ENCODE measurements at regions not wholly inside any gene's neighbourhood (a gene's known extent, or its start where the extent isn't known, plus 50 kb on each side); places are given as distances from the start of the nearest gene placed in this dataset.
A peak's percentile ranks its signal among the peaks of the same experiment; 100 is the strongest.

DNA sequence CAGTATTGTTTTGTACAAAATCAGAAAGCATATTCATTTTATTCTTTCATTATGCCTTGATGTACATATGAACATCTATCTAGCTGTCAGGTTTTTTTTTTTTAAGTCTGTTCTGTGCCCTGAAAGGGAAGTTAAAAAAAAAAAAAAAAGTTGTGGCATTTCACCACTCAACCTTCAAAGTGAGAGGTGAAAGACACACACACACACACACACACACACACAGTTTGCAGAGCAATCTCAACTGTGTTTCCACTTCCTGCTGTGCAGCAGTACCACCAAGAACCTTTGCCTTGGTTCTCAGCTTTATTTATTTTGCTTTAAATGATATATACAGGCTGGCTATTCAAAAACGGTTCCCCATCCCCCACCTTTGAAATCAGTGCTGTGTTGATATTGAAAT, 955.6 kb downstream of the GATA3 start:
- Histone ChIP-seq H3K36me3 (ENCODE audit: control insufficient read depth in 2 of 3, insufficient read depth in 3 of 3, low read length in 3 of 3) (no peaks in the 10 kb centered on the region), H3K9ac (ENCODE audit: low read length in 3 of 3) (no peak overlapping the region), H3K27me3 (ENCODE audit: control insufficient read depth, insufficient read depth, low read length) (no peaks in the 10 kb centered on the region), H3K4me3 (ENCODE audit: low read length in 3 of 3) (no peak overlapping the region), H3K4me1 (ENCODE audit: control insufficient read depth in 2 of 3, insufficient read depth in 2 of 3, low read depth in 1 of 3, low read length in 3 of 3) (no peaks in the 10 kb centered on the region), H3K27ac (ENCODE audit: low read depth in 2 of 2, low read length in 2 of 2) (no peak overlapping the region), H3K9me3 (ENCODE audit: control insufficient read depth in 2 of 3, insufficient read depth in 1 of 3, low read length in 3 of 3) (no peaks in the 10 kb centered on the region)
- TF ChIP-seq, protein P1, sequence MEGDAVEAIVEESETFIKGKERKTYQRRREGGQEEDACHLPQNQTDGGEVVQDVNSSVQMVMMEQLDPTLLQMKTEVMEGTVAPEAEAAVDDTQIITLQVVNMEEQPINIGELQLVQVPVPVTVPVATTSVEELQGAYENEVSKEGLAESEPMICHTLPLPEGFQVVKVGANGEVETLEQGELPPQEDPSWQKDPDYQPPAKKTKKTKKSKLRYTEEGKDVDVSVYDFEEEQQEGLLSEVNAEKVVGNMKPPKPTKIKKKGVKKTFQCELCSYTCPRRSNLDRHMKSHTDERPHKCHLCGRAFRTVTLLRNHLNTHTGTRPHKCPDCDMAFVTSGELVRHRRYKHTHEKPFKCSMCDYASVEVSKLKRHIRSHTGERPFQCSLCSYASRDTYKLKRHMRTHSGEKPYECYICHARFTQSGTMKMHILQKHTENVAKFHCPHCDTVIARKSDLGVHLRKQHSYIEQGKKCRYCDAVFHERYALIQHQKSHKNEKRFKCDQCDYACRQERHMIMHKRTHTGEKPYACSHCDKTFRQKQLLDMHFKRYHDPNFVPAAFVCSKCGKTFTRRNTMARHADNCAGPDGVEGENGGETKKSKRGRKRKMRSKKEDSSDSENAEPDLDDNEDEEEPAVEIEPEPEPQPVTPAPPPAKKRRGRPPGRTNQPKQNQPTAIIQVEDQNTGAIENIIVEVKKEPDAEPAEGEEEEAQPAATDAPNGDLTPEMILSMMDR (IDR thresholded peaks at IDR 0.05; ENCODE audit: borderline replicate concordance, extremely low read depth, insufficient read depth), result no peak
- no peak for DNase-seq
- intact Hi-C loops (cut with DNase I), result no loop called here
- no peak for FAIRE-seq

DNA sequence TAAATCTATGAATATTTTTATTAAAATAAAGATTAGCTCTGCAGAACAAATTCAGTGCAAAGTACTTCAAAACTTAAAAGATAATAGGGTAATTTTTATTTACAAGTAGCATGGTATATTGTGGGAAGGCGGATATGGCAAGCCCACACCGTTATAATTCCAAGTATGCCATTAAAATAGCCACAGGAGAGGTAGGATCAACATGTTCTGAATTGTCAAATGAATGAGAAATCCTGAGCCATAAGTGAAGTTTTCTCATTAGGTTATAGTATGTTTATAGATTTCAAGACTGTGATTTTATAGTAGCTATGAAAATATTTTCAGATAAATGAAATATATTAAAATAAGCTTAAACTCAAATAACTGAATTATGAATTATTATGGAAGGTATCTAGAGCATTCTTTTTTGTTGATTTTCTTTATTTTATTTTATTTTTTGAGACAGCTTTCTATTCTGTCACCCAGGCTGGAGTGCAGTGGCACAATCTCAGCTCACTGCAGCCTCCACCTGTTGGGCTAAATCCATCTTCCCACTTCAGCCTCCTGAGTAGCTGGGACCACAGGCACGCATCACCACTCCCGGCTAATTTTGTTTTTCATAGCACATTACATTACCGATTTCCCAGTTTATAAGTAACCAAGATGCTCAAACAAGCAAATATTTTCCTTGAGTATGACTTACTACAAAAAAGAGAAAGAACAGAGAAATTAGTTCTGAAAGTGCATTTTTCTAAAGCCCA, 956.6 kb downstream of the GATA3 start:
- Histone ChIP-seq H3K36me3 (ENCODE audit: control insufficient read depth in 2 of 3, insufficient read depth in 3 of 3, low read length in 3 of 3) (no peaks in the 10 kb centered on the region), H3K4me1 (ENCODE audit: control insufficient read depth in 2 of 3, insufficient read depth in 2 of 3, low read depth in 1 of 3, low read length in 3 of 3) (no peaks in the 10 kb centered on the region), H3K9me3 (ENCODE audit: control insufficient read depth in 2 of 3, insufficient read depth in 1 of 3, low read length in 3 of 3) (no peaks in the 10 kb centered on the region), H3K27ac (ENCODE audit: low read depth in 2 of 2, low read length in 2 of 2) (no peak overlapping the region), H3K9ac (ENCODE audit: low read length in 3 of 3) (no peak overlapping the region), H3K4me3 (ENCODE audit: low read length in 3 of 3) (no peak overlapping the region), H3K27me3 (ENCODE audit: control insufficient read depth, insufficient read depth, low read length) (no peaks in the 10 kb centered on the region)
- DNase-seq (no peak), FAIRE-seq (no peak)
- intact Hi-C loops (cut with DNase I), result no loop called here
- TF ChIP-seq, protein P1 (IDR thresholded peaks at IDR 0.05; ENCODE audit: borderline replicate concordance, extremely low read depth, insufficient read depth), result no peak

DNA sequence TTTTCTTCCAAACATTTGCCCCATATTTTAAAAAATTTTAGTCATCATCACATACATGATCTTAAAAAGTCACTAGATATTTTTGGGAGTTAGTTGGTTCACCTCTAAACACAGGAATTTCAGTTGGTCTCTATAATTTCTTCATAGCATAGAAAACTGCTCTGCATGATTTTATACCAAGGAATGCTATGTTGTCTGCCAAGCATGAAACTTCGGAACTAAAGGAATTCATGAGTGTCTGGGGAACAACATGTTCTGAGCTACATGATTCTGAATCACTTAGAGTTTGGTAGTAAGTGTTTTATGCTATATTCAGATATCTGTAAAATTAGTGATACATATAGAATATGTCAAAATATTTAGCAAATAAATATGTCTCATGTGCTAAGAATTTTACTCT, 957.8 kb downstream of the GATA3 start:
- Histone ChIP-seq H3K27ac (ENCODE audit: low read depth in 2 of 2, low read length in 2 of 2) (no peak overlapping the region), H3K4me1 (ENCODE audit: control insufficient read depth in 2 of 3, insufficient read depth in 2 of 3, low read depth in 1 of 3, low read length in 3 of 3) (no peaks in the 10 kb centered on the region), H3K36me3 (ENCODE audit: control insufficient read depth in 2 of 3, insufficient read depth in 3 of 3, low read length in 3 of 3) (no peaks in the 10 kb centered on the region), H3K27me3 (ENCODE audit: control insufficient read depth, insufficient read depth, low read length) (no peaks in the 10 kb centered on the region), H3K9me3 (ENCODE audit: control insufficient read depth in 2 of 3, insufficient read depth in 1 of 3, low read length in 3 of 3) (no peaks in the 10 kb centered on the region), H3K9ac (ENCODE audit: low read length in 3 of 3) (no peak overlapping the region), H3K4me3 (ENCODE audit: low read length in 3 of 3) (no peak overlapping the region)
- TF ChIP-seq, protein P1 (IDR thresholded peaks at IDR 0.05; ENCODE audit: borderline replicate concordance, extremely low read depth, insufficient read depth), result no peak
- intact Hi-C loops (cut with DNase I), result no loop called here
- FAIRE-seq, result no peak
- peak in 1 of 5 donors; percentile 1 for DNase-seq

DNA sequence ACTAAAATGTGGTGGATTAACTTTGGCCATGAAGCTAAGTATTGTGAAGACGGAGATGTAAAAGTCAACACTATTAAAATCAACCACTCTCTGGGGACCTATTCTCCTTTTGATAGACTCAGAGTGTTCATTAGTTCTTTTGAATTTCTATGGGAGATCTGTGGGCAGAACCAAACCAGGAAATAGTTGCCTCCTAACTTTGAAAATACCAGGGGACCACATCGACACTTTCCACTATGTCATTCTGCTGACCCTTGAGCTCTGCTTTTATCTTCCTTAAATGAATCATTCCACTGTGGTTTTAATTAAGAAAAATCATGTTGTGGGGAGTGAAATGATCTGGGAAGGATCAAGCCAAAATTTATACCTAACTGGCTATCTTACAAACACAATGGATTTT, 960.5 kb downstream of the GATA3 start:
- Histone ChIP-seq H3K27me3 (ENCODE audit: control insufficient read depth, insufficient read depth, low read length) (no peaks in the 10 kb centered on the region), H3K36me3 (ENCODE audit: control insufficient read depth in 2 of 3, insufficient read depth in 3 of 3, low read length in 3 of 3) (no peaks in the 10 kb centered on the region), H3K27ac (ENCODE audit: low read depth in 2 of 2, low read length in 2 of 2) (no peak overlapping the region), H3K4me3 (ENCODE audit: low read length in 3 of 3) (no peak overlapping the region), H3K4me1 (ENCODE audit: control insufficient read depth in 2 of 3, insufficient read depth in 2 of 3, low read depth in 1 of 3, low read length in 3 of 3) (no peaks in the 10 kb centered on the region), H3K9ac (ENCODE audit: low read length in 3 of 3) (no peak overlapping the region), H3K9me3 (ENCODE audit: control insufficient read depth in 2 of 3, insufficient read depth in 1 of 3, low read length in 3 of 3) (no peaks in the 10 kb centered on the region)
- DNase-seq (peak in 1 of 5 donors; percentile 1), FAIRE-seq (no peak)
- intact Hi-C loops (cut with DNase I), result no loop called here
- TF ChIP-seq, protein P1 (IDR thresholded peaks at IDR 0.05; ENCODE audit: borderline replicate concordance, extremely low read depth, insufficient read depth), result no peak

All from kidney (tissue), 13 donors.